HG03432 (cell line): ENCODE measurements at regions not wholly inside any gene's neighbourhood (a gene's known extent, or its start where the extent isn't known, plus 50 kb on each side); places are given as distances from the start of the nearest gene placed in this dataset.
A peak's percentile ranks its signal among the peaks of the same experiment; 100 is the strongest.

ENCODE experiments used
- ATAC-seq: cut with Tn5 transposase; IDR thresholded peaks from one replicate; pipeline ENCODE4 v1.9.1; 2021; ENCODE audit warnings: mild to moderate bottlenecking, moderate library complexity; ENCODE audit not compliant: unreplicated experiment

GRCh38 chr6:126145351-126145750 lies 159.0 kb downstream of the TRMT11 start:
- ATAC-seq: no peak

DNA sequence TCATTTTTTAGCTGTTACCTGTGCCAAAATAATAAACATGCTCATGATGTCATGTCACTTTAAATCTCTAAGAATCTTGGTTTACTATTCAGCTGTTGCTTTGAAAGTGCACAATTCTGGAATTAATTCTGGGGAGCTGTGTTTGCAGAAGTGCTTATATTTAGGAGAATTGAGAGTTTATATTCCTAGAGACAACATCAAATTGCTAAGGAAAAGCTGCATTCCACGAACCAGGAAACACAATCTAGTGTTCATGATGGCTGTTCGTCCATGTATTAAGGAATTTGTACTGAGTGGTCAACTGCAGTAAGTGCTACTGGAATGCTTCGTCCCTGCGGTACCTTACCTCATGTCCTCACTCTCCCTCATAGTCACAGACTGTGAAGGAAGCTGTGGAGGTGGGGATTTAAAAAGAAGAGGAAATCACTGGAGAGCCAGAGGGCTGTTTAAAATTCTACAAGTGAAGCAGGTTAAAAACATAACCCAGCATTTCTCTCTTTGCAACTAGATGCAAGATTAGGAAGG lies 161.0 kb downstream of the TRMT11 start:
- ATAC-seq: no peak

DNA sequence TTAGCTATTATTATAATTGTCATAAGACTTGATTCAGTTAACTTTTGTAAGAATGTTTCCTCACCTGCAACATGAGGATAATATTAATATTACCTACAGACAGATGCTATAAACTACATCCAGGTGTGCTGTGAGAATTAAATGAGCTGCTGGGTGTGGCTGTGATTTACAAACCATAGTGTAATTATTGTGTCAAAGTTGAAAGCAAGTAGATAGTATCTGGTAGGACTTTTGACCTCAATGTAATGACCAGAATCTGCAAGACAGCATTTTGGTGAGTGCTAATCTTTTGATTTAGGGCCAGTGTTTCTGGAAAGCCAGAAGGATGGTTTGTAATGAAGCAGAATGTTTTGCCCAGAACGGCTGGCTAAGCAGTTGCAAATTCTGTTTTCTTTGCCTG lies 162.5 kb downstream of the TRMT11 start:
- ATAC-seq: no peak

DNA sequence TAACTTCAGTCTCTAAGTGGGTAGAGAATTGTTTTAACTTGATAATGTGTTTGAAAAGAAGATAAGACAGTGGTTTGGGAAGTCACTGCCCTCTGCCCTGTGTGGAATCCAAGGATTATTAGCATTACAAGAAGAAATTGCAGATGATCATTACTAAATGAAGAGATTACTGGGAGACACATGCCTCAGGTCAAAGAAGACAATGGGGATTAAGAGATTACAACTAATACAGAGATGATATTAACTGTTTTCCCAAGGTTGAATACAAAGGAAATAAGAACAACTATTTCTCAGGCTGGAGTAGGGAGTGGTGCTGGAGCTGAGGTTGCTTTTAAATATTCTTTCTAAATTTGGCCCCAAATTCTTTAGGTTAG lies 166.0 kb downstream of the TRMT11 start:
- ATAC-seq: no peak

DNA sequence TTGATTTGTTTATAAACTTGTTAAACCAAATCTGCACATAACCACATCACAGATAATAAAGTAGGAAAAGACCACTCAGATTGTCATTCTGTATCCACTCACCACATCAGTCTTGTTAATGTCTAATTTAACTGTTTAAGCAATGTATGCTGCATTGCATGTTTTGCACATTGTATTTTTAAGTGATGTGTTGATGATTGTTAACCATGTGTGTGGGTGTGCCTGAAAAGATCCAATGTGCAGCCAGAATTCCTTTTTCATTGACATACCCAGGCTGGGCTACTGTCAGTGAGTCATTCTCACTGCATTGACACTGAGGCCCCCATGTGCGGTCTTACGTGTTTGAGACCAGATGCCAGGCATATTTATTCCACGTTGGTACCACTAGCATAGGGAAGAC lies 167.3 kb downstream of the TRMT11 start:
- no peak for ATAC-seq

- ATAC-seq: peak; percentile 89
Measured at GRCh38 chr6:126156973-126157372, 170.6 kb downstream of the TRMT11 start.

DNA sequence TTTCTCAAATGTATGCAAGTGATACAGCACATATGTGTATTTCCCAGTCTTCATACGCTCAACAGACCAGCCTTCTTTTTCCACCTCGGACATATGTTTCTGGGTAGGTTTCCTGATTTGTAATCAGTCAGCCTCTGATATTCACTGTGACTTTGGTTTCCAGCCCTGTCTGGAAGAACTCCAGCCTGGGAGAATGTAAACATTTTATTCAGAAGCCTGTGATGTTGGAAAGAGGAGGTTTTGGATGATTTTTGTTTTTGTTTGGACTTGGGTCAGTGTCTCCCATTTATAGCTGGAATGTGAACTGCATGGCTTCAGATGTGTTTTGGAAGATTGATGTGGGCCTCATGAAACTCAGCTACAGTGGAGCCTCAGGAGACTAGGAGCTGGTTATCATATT lies 172.2 kb upstream of the CENPW start:
- ATAC-seq: no peak

DNA sequence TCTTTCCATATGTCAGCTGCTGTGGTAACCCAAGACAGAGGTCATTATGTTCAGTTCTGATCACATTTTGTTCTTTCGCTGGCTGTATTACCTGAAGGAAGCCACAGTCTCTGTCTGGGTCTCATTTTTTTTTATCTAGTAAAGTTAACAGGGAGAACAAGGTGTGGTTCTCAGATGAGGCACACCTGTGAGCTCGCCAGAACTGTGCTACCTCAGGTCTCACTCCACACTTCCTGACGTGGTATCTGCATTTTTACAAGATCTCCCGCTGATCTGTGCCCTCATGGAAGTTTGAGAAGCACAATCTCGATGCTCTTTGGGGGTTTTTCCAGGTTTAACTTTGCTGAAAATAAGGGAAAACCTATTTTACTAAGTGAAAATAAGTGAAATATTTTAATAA lies 169.5 kb upstream of the CENPW start:
- no peak for ATAC-seq

DNA sequence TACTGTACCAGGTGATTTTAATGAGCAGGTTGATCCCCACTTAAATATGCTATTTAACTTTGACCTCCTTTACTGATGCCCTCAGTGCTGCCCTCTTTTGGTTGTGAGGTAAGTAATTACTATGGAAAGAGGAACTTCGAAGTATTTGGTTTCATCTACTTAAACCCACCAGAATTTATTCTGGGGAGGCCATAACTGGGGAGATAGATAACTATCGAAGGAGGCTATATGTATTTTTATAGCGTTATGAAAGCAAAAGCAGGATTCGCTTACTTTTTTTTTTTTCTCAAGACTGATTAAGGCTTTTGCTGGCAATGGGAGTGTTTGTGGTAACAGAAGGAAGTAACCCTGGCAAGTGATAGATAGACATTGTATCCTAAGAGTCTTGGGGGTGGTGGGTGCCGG lies 168.9 kb upstream of the CENPW start:
- peak; percentile 86 for ATAC-seq

DNA sequence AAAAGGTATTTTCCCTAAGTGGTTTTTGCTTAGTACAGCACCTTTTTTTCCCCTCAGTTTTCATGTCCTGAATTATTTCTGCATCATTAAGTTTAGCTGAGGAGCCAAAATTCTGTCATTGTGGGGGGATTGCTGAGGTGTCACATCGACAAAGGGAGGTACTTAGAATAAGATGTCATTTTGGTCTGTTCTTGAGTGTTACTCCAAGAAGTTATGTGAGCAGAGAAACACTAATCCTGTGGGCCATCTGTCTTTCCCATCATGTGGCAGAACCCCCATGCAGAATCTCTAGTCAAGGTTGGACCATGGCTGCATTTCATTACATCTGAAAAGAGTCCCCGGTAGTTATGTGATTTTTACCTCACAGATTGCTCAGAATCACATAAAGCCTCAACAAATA lies 167.8 kb upstream of the CENPW start:
- no peak for ATAC-seq

DNA sequence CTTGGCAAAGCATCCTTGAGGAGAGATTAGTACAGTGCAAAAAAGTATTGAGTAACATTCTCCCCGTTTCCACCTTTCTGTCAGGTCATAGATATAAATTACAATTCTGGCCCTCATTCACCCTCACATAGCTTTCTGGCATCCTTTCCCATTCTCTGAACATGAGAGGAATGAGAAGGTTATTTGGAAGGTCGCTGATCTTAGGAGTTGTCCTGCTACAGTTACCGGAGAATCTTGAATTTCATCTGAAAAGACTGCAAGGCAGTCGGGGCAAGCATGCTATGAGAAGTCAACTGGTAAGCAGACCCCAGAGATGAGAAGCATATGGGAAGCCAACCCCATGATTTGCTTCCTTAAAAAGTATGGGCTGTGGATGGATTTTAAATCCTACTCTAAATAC lies 166.7 kb upstream of the CENPW start:
- no peak for ATAC-seq

DNA sequence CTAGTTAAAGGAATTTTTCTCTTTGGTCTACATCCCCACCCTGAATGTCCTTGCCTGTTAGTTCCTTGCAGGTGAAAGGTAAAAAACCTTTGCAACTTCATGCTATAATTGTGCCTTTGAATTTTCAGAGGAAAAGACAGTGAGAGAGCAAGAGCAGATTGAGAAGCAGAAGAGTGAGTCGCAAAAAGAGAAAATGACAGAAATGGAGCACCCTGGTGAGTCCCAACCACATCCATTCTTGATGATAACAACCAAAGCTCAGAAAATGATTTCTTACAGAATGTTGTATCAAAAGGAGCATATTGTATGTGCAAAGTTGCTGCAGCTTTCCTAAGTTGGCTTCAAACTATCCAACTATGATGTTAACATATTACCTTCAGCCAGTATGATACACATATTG lies 165.2 kb upstream of the CENPW start:
- ATAC-seq: no peak

DNA sequence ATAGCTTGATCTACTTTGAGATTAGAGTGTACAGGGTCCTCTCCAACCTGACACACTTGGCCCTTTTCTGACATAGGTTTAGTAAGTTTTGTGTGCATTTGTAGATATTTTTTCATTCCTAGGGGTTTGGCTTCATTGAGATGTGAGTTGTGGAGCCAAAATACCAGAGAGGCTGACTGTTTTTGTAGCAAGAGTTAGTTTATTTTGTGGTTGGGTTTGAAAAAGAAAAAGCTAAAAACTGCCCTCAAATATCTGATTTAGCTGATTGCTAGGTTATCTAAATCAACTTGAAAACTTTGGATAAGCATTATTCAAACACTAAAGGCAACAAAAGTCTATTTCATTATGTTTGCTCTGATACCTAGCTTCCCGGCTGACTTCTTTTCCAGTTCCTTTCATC lies 164.7 kb upstream of the CENPW start:
- ATAC-seq: no peak

GRCh38 chr6:126176282-126176681 lies 163.6 kb upstream of the CENPW start:
- peak; percentile 36 for ATAC-seq

GRCh38 chr6:126180585-126180984 lies 159.3 kb upstream of the CENPW start:
- ATAC-seq: peak; percentile 81

DNA sequence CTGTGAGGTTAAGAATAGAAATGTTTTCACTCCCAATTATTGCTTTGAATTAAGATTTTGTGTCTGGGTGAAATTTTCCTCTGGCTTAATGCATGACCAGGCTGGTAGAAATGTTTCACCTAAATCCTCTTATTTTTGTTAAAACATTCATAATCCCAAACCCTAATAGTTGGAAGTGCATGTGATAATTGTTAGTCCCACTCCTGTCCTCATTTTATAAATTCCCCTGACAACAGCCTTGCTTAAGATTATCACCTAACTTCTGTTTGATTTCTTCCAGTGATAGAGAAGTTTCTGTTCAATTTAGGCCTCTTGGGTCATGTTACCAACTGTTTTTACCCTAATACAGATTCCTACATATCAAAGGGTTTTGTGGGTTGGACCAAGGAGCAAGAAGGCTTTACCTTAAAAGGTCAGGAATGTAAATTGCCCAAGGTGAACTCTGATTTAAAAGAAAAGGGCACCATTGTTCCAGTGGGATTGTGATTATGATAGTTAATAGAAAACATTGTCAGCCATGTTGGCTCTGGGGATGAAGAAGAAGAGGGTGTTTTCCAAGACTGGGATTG lies 158.7 kb upstream of the CENPW start:
- ATAC-seq: no peak

DNA sequence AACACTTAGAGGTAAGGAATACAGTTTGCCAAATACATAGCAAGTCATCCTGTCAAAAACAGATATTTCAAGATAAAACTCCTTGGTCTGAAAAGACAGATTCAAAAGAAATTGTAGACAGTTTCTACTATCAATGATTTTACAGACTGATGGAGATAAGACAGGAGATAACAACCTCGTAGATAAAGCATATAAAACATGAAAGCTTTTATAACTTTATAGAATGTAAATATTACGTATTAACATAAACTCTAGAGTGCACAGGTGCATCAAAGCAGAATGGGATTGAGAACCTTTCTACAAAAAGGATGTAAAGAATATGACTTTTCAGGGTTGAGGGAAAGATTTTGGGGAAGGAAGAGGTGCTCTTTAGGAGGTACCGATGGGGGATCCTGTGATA lies 158.0 kb upstream of the CENPW start:
- ATAC-seq: no peak

DNA sequence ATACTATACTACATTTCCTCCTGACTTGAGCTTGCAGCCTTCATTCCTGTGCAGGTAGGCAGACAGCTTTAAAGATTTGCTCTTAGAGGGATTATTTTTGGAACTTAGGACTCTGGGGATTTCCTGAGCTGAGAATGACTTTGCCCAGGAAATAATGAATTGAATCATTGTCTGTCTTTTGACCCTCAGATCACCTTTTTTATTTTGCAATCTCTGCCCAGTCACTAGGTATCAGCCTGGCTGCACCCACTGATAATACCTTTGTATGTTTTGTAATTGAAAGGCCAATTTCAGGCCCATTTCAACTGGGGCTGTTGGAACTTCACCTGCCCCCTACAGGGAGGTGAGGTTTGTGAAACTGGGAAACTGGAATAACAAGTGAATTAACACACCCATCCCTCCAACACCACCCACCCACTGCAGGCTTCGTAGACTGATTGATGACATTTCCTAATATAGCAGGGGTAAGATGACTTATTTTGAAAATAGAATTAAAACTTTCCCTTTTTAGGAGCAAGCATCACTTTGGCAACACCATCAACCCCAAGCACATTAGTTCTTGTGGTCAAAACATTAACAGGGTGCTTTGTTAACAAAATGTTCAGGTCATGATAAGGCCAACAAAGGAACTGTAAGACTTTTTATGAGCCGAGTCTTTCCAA lies 157.1 kb upstream of the CENPW start:
- peak; percentile 56 for ATAC-seq

- no peak for ATAC-seq
Measured at GRCh38 chr6:126185774-126186173, 154.1 kb upstream of the CENPW start.

DNA sequence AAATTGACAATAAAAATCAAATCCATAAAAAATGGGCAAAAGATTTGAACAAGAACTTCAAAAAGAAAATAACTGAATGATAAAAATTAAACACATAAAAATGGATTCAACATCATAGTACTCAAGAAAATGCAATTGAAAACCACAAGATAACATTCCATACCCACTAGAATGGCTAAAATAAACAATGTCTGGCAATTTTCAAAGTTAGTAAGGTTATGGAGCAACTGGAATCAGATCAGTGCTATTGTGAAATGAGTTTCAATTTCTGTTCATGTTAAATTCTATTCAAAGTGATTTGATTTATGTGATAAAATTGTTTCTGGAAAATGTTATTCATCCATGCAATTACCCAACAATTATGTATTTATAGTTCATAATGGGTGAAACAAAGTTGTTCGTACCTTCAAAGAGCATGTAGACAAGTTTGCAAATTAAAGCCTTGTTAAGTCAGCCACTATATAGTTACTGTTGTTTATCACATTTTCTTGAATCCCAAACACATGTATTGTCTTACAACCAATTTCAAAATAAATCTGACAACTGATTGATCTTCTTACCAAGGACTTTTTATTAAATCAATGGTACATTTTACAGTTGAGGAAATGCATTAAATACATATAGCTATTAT lies 151.5 kb upstream of the CENPW start:
- ATAC-seq: no peak

DNA sequence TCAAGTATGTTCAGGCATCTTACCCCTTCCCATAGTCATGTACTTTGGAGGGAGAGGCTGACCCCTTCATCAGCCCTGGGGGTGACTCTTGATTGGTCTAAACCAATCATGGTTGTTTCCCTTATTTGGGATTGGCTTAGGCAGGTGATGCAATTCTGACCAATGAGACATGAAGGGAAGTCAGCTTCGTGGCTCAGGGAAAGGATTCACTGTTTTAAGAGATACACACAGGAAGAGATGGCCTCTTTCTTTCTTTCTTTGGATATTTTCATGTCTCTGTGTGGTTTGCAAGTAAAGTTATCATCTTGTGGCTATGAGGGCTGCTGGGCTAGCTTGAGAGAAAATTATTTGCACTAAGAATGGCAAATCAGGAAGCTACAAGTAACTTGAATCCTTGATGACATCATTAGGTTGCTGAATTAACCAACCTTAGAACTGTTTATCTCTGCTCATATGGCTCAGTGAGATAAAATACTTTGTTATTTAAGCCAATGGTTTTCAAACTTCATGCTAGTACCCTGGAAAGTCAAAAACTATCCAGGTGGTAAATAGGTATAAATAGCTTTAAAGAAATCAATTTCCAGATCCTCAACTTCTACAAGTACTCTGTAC lies 144.2 kb upstream of the CENPW start:
- no peak for ATAC-seq

GRCh38 chr6:126198631-126199030 lies 141.3 kb upstream of the CENPW start:
- ATAC-seq: no peak
